ENCODE measurements at regions not wholly inside any gene's neighbourhood (a gene's known extent, or its start where the extent isn't known, plus 50 kb on each side); places are given as distances from the start of the nearest gene placed in this dataset.

DNA sequence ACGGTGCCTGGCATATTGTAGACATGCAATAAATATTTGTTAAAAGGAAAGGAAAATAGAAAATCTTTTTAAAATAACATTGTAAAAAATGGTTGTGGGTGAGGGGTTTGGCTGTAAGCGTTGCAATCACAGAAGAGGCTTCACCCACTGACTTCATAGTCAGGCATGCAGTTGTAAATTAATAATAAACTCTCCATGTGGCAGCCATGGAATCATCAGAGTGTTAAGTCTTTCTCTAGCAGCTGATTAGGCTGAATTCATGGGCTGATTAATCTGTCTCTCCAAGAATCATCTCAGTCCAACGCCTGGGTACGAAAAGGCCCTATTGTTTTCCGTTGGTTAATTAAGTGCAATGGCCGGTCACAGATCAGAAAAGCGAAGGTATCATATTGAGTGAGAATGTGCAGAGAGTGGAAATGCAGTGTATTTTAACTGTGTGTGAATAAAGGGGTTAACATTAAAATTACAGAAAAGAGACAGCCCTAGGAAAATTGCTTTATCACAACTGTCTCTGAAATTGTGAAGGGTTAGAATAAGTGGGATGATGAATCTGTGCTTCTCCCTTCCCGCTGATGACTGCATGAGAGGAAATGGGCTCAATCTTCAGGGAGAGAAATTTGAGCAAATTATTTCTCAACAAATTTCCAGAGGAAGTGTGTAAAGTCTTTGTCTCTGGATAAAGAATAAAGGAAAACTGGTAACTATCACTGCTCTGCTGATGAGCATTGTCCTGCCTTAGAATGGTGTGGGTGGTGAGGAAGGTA, 269.0 kb downstream of the FAM76B start:
- TF ChIP-seq POLR2A (IDR thresholded peaks at IDR 0.05) (no peak), POLR2AphosphoS5 (IDR thresholded peaks at IDR 0.05) (no peak)
- TF ChIP-seq, protein P1, sequence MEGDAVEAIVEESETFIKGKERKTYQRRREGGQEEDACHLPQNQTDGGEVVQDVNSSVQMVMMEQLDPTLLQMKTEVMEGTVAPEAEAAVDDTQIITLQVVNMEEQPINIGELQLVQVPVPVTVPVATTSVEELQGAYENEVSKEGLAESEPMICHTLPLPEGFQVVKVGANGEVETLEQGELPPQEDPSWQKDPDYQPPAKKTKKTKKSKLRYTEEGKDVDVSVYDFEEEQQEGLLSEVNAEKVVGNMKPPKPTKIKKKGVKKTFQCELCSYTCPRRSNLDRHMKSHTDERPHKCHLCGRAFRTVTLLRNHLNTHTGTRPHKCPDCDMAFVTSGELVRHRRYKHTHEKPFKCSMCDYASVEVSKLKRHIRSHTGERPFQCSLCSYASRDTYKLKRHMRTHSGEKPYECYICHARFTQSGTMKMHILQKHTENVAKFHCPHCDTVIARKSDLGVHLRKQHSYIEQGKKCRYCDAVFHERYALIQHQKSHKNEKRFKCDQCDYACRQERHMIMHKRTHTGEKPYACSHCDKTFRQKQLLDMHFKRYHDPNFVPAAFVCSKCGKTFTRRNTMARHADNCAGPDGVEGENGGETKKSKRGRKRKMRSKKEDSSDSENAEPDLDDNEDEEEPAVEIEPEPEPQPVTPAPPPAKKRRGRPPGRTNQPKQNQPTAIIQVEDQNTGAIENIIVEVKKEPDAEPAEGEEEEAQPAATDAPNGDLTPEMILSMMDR (IDR thresholded peaks at IDR 0.05 in 8 of 11, conservative IDR thresholded peaks at IDR 0.05 in 3 of 11): no peak

Measured in spleen (tissue), 7 donors.